NT2/D1 (cell line): ENCODE measurements at regions not wholly inside any gene's neighbourhood (a gene's known extent, or its start where the extent isn't known, plus 50 kb on each side); places are given as distances from the start of the nearest gene placed in this dataset.

ENCODE experiments used
- SUZ12 ChIP-seq: IDR thresholded peaks from 2 replicates; pipeline ENCODE4 v1.6.1; 2011; ENCODE audit not compliant: insufficient read length, insufficient read depth; ENCODE audit errors: extremely low read depth
- YY1 ChIP-seq: IDR thresholded peaks from 2 replicates; pipeline ENCODE4 v1.6.1; 2011; ENCODE audit not compliant: insufficient read length, insufficient read depth
- ZNF274 ChIP-seq: IDR thresholded peaks from 2 replicates; pipeline ENCODE4 v1.6.1; 2011; ENCODE audit warnings: mild to moderate bottlenecking, low read depth, low read length

GRCh38 chr6:84457276-84457675 lies 229.8 kb upstream of the CEP162 start:
- TF ChIP-seq ZNF274 (no peak), YY1 (no peak), SUZ12 (no peak)
